Vagina (tissue), 2 donors: ENCODE measurements at regions not wholly inside any gene's neighbourhood (a gene's known extent, or its start where the extent isn't known, plus 50 kb on each side); places are given as distances from the start of the nearest gene placed in this dataset.

Experiments
- POLR2A ChIP-seq, 2 donors: fragments of 450-650 bp; IDR thresholded peaks; one replicate each; pipeline ENCODE4 v1.6.1; 2017; ENCODE audit warnings: antibody characterized with exemption in 2 of 2, mild to moderate bottlenecking in 2 of 2, moderate library complexity in 2 of 2
- POLR2AphosphoS5 ChIP-seq, 2 donors: sonication (generic); formaldehyde crosslinking; IDR thresholded peaks; one replicate each; pipeline ENCODE4 v1.9.0; 2017; ENCODE audit warnings: antibody characterized with exemption in 2 of 2, mild to moderate bottlenecking in 2 of 2, low read depth in 1 of 2; ENCODE audit not compliant: insufficient read depth in 1 of 2
- TF ChIP-seq, protein P1 (sequence below), 3 experiments: fragments of 450-650 bp in 2 of 3; fragments of 200-600 bp in 1 of 3; sonication (generic) in 1 of 3; IDR thresholded peaks; one replicate each; pipeline ENCODE4 v1.5.1; 2017 to 2019; ENCODE audit warnings: antibody characterized with exemption in 3 of 3, mild to moderate bottlenecking in 2 of 3, moderate library complexity in 2 of 3

DNA sequence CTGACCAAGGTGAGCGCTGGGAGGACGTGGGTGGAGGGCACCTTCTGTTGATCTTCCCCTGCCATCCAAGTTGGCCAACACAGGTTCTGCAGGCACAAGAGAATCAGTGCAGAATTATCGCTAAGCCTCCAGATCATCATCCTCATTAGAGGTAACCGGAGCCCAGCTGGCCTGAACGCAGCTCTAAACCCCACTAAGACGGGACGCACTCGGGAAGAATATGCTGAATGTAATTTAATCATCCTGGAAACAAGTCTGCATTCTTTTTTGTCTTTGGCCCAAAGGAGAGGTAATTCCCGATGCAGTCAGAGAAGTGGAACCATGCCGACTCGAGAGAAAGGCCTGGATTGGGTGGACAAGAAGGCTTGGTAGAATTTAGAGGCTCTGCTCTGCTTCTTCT is 111.0 kb upstream of the GSC start:
- TF ChIP-seq, protein P1, sequence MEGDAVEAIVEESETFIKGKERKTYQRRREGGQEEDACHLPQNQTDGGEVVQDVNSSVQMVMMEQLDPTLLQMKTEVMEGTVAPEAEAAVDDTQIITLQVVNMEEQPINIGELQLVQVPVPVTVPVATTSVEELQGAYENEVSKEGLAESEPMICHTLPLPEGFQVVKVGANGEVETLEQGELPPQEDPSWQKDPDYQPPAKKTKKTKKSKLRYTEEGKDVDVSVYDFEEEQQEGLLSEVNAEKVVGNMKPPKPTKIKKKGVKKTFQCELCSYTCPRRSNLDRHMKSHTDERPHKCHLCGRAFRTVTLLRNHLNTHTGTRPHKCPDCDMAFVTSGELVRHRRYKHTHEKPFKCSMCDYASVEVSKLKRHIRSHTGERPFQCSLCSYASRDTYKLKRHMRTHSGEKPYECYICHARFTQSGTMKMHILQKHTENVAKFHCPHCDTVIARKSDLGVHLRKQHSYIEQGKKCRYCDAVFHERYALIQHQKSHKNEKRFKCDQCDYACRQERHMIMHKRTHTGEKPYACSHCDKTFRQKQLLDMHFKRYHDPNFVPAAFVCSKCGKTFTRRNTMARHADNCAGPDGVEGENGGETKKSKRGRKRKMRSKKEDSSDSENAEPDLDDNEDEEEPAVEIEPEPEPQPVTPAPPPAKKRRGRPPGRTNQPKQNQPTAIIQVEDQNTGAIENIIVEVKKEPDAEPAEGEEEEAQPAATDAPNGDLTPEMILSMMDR (IDR thresholded peaks at IDR 0.05): no peak
- no peak for TF ChIP-seq POLR2AphosphoS5 (IDR thresholded peaks at IDR 0.05; ENCODE audit: insufficient read depth in 1 of 2, low read depth in 1 of 2)
- TF ChIP-seq POLR2A (IDR thresholded peaks at IDR 0.05): no peak
